Neural cell (in vitro differentiated cells): ENCODE measurements at regions not wholly inside any gene's neighbourhood (a gene's known extent, or its start where the extent isn't known, plus 50 kb on each side); places are given as distances from the start of the nearest gene placed in this dataset.

Experiments used
- H2AFZ ChIP-seq: fragments of 200-600, 300-800 bp; sonication (generic), shearing (Covaris generic); 2 replicates; pipeline ENCODE4 v1.6.0; 2014; ENCODE audit warnings: low read depth, mild to moderate bottlenecking, antibody characterized with exemption, low read length, moderate library complexity
- H3F3A ChIP-seq: fragments of 200-600 bp; shearing (Covaris generic); 2 replicates; pipeline ENCODE4 v1.6.1; 2016; ENCODE audit warnings: mild to moderate bottlenecking, moderate library complexity, mixed read lengths, antibody characterized with exemption, low read length; ENCODE audit not compliant: insufficient read depth, poor library complexity, severe bottlenecking
- H3K27ac ChIP-seq: fragments of 200-600, 300-800 bp; sonication (generic), shearing (Covaris generic); 2 replicates; pipeline ENCODE4 v1.5.1; 2014; ENCODE audit warnings: mild to moderate bottlenecking, low read length, moderate library complexity
- H3K27me3 ChIP-seq: fragments of 300-800, 200-600 bp; sonication (generic), shearing (Covaris generic); 2 replicates; pipeline ENCODE4 v1.6.0; 2014; ENCODE audit warnings: mild to moderate bottlenecking, low read depth, low read length, moderate library complexity; ENCODE audit not compliant: insufficient read depth
- H3K36me3 ChIP-seq: fragments of 300-800, 200-600 bp; sonication (generic), shearing (Covaris generic); 2 replicates; pipeline ENCODE4 v1.5.1; 2014; ENCODE audit warnings: mild to moderate bottlenecking, antibody characterized with exemption, low read length, moderate library complexity; ENCODE audit not compliant: insufficient read depth
- H3K4me2 ChIP-seq: fragments of 300-800, 200-600 bp; sonication (generic), shearing (Covaris generic); 2 replicates; pipeline ENCODE4 v1.6.0; 2014; ENCODE audit warnings: mild to moderate bottlenecking, low read length
- H3K4me3 ChIP-seq: fragments of 300-800, 200-600 bp; sonication (generic), shearing (Covaris generic); 2 replicates; pipeline ENCODE4 v1.5.1; 2014; ENCODE audit warnings: mild to moderate bottlenecking, low read length, moderate library complexity
- H3K79me2 ChIP-seq: fragments of 200-600 bp; shearing (Covaris generic); replicated peaks from 2 replicates; pipeline ENCODE4 v1.6.0; 2014; ENCODE audit warnings: mild to moderate bottlenecking, low read length, moderate library complexity; ENCODE audit not compliant: insufficient read depth
- H3K9ac ChIP-seq: fragments of 300-800, 200-600 bp; sonication (generic), shearing (Covaris generic); 2 replicates; pipeline ENCODE4 v1.6.1; 2016; ENCODE audit warnings: mild to moderate bottlenecking, low read length, mixed read lengths
- H3K9me2 ChIP-seq: fragments of 200-600 bp; shearing (Covaris generic); 2 replicates; pipeline ENCODE4 v1.6.1; 2016; ENCODE audit warnings: mild to moderate bottlenecking, low read length, mixed read lengths; ENCODE audit not compliant: insufficient read depth
- H3K9me3 ChIP-seq: fragments of 200-600, 300-800 bp; sonication (generic), shearing (Covaris generic); 2 replicates; pipeline ENCODE4 v1.6.1; 2016; ENCODE audit warnings: mild to moderate bottlenecking, mixed run types, low read length, moderate library complexity, mixed read lengths
- H4K20me1 ChIP-seq: fragments of 200-600 bp; shearing (Covaris generic); 2 replicates; pipeline ENCODE4 v1.6.1; 2016; ENCODE audit warnings: mild to moderate bottlenecking, mixed run types; ENCODE audit not compliant: insufficient read depth
- EP300 ChIP-seq: fragments of 450-650 bp; conservative IDR thresholded peaks from 2 replicates; pipeline ENCODE4 v1.6.1; 2014; ENCODE audit warnings: antibody characterized with exemption, mild to moderate bottlenecking, moderate library complexity; ENCODE audit not compliant: poor library complexity, severe bottlenecking
- EZH2 ChIP-seq: fragments of 200-600, 300-800 bp; shearing (Covaris generic), sonication (generic); IDR thresholded peaks from 2 replicates; pipeline ENCODE4 v1.6.1; 2014; ENCODE audit warnings: antibody characterized with exemption, low read length, borderline replicate concordance, mild to moderate bottlenecking; ENCODE audit not compliant: insufficient read depth, poor library complexity, severe bottlenecking
- MXI1 ChIP-seq: fragments of 450-650 bp; conservative IDR thresholded peaks from 2 replicates; pipeline ENCODE4 v1.6.1; 2014; ENCODE audit warnings: antibody characterized with exemption, mild to moderate bottlenecking; ENCODE audit not compliant: poor library complexity, severe bottlenecking
- POLR2AphosphoS5 ChIP-seq: IDR thresholded peaks from 2 replicates; pipeline ENCODE4 v1.6.1; 2012
- RAD21 ChIP-seq: fragments of 450-650 bp; conservative IDR thresholded peaks from 2 replicates; pipeline ENCODE4 v1.6.1; 2014; ENCODE audit warnings: antibody characterized with exemption, mild to moderate bottlenecking, moderate library complexity
- REST ChIP-seq: IDR thresholded peaks from 2 replicates; pipeline ENCODE4 v1.6.1; 2012; ENCODE audit warnings: borderline replicate concordance
- SMC3 ChIP-seq: fragments of 450-650 bp; conservative IDR thresholded peaks from 2 replicates; pipeline ENCODE4 v1.6.1; 2014; ENCODE audit warnings: antibody characterized with exemption, mild to moderate bottlenecking, moderate library complexity; ENCODE audit not compliant: poor library complexity
- TAF1 ChIP-seq: IDR thresholded peaks from 2 replicates; pipeline ENCODE4 v1.6.1; 2012; ENCODE audit warnings: low read depth
- TF ChIP-seq, protein P1 (sequence below): fragments of 450-650 bp; IDR thresholded peaks from 2 replicates; pipeline ENCODE4 v1.5.1; 2014; ENCODE audit warnings: antibody characterized with exemption, mild to moderate bottlenecking, moderate library complexity; ENCODE audit not compliant: poor library complexity, severe bottlenecking

GRCh38 chr2:240343548-240343947, 91.9 kb upstream of the GPC1 start:
- Histone ChIP-seq H3F3A (no peaks in the 10 kb centered on the region), H3K9me3 (peaks cover 9% of the 10 kb centered on the region), H3K27ac (no peak overlapping the region), H3K9ac (no peak overlapping the region), H3K79me2 (no peaks in the 10 kb centered on the region), H3K27me3 (no peaks in the 10 kb centered on the region), H3K4me2 (no peak overlapping the region), H2AFZ (no peak overlapping the region), H4K20me1 (no peaks in the 10 kb centered on the region), H3K36me3 (no peaks in the 10 kb centered on the region), H3K9me2 (no peaks in the 10 kb centered on the region), H3K4me3 (no peak overlapping the region)
- TF ChIP-seq, protein P1, sequence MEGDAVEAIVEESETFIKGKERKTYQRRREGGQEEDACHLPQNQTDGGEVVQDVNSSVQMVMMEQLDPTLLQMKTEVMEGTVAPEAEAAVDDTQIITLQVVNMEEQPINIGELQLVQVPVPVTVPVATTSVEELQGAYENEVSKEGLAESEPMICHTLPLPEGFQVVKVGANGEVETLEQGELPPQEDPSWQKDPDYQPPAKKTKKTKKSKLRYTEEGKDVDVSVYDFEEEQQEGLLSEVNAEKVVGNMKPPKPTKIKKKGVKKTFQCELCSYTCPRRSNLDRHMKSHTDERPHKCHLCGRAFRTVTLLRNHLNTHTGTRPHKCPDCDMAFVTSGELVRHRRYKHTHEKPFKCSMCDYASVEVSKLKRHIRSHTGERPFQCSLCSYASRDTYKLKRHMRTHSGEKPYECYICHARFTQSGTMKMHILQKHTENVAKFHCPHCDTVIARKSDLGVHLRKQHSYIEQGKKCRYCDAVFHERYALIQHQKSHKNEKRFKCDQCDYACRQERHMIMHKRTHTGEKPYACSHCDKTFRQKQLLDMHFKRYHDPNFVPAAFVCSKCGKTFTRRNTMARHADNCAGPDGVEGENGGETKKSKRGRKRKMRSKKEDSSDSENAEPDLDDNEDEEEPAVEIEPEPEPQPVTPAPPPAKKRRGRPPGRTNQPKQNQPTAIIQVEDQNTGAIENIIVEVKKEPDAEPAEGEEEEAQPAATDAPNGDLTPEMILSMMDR = no peak
- TF ChIP-seq SMC3 (no peak), REST (no peak), EZH2 (no peak), TAF1 (no peak), RAD21 (no peak), MXI1 (no peak), POLR2AphosphoS5 (no peak), EP300 (no peak)

- peaks cover 9% of the 10 kb centered on the region for H3K9me3 ChIP-seq
- H4K20me1 ChIP-seq = no peaks in the 10 kb centered on the region
- no peak overlapping the region for H3K4me3 ChIP-seq
- TF ChIP-seq TAF1 (no peak), EZH2 (no peak), RAD21 (no peak), EP300 (no peak), MXI1 (no peak)
- no peak overlapping the region for H3K9ac ChIP-seq
- H3K4me2 ChIP-seq = no peak overlapping the region
- no peak overlapping the region for H3K27ac ChIP-seq
- no peaks in the 10 kb centered on the region for H3K79me2 ChIP-seq
- H2AFZ ChIP-seq = no peak overlapping the region
- H3K9me2 ChIP-seq = no peaks in the 10 kb centered on the region
- no peaks in the 10 kb centered on the region for H3K36me3 ChIP-seq
- no peaks in the 10 kb centered on the region for H3K27me3 ChIP-seq
- H3F3A ChIP-seq = no peaks in the 10 kb centered on the region
Measured at GRCh38 chr2:240344904-240345303, 90.6 kb upstream of the GPC1 start.
